22Rv1 (cell line): ENCODE measurements at regions not wholly inside any gene's neighbourhood (a gene's known extent, or its start where the extent isn't known, plus 50 kb on each side); places are given as distances from the start of the nearest gene placed in this dataset.

Experiments used
- H3K27ac ChIP-seq: fragments of 450-650 bp; 2 replicates; pipeline ENCODE4 v1.5.1; 2017
- ZFX ChIP-seq: fragments of 450-650 bp; IDR thresholded peaks from 2 replicates; pipeline ENCODE4 v1.6.1; 2017; ENCODE audit warnings: antibody characterized with exemption, borderline replicate concordance
- TF ChIP-seq, protein P1 (sequence below): fragments of 450-650 bp; IDR thresholded peaks from 2 replicates; pipeline ENCODE4 v1.5.1; 2017; ENCODE audit warnings: mild to moderate bottlenecking

DNA sequence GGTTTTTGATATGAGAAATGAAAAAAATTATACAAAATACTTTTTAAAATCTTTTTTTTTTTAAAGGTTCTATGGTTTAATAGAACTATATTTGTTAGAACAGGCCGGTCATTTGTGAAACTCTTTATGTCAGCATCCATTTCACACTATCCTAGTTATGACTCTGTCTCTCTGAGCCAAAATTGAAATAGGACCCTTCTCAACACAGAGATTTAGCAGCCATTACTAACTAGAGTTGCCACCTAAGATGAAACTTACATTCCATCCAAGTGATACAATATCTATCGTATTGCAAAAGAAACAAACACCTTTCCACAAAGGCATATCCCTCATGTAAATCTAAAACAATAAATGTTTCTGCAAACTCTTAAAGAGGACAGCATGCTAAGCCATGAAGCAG lies 249.8 kb downstream of the CDH11 start:
- TF ChIP-seq ZFX, result no peak
- TF ChIP-seq, protein P1, sequence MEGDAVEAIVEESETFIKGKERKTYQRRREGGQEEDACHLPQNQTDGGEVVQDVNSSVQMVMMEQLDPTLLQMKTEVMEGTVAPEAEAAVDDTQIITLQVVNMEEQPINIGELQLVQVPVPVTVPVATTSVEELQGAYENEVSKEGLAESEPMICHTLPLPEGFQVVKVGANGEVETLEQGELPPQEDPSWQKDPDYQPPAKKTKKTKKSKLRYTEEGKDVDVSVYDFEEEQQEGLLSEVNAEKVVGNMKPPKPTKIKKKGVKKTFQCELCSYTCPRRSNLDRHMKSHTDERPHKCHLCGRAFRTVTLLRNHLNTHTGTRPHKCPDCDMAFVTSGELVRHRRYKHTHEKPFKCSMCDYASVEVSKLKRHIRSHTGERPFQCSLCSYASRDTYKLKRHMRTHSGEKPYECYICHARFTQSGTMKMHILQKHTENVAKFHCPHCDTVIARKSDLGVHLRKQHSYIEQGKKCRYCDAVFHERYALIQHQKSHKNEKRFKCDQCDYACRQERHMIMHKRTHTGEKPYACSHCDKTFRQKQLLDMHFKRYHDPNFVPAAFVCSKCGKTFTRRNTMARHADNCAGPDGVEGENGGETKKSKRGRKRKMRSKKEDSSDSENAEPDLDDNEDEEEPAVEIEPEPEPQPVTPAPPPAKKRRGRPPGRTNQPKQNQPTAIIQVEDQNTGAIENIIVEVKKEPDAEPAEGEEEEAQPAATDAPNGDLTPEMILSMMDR, result no peak

DNA sequence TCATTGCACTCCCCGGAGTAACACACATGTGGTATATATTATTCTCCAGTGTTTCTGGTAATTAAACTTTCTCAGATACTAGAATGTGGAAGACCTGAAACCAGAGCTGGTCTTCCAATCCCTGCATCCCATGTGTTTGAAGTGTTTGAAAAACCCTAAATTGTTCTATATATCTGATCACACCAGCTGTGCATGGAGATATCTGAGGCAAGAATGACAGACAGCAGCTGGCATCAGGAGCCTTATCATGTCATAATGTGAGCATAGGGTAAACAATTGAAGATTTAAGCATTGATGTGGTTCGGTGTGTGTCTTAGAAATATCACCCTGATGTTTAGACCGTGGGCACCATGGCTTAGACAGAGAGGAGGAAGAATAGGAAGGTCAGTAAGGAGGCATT lies 251.0 kb downstream of the CDH11 start:
- TF ChIP-seq ZFX, result no peak

More for the DNA sequence above, 249.8 kb downstream of the CDH11 start:
- H3K27ac ChIP-seq, result no peak overlapping the region

DNA sequence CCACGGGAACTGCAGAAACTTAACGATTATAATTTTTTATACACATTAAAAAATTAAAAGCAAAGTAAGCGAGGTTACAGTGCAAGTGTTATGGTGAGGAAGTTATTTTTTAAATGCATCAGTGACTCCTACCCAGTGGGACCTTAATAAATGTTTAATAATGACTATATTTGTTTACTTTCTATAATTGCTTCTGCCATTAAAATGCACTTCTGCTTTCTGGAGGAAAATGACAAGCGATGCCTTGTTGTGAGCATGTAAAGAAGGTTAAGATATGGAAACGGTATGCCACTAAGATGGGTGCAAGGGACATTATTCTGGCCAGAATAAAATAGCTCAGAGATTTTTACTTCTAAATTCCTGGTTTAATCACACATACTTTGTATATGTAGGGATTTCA lies 252.1 kb downstream of the CDH11 start:
- TF ChIP-seq, protein P1, result no peak
- no peak for TF ChIP-seq ZFX
- H3K27ac ChIP-seq, result no peak overlapping the region

More for the DNA sequence above, 251.0 kb downstream of the CDH11 start:
- no peak overlapping the region for H3K27ac ChIP-seq

DNA sequence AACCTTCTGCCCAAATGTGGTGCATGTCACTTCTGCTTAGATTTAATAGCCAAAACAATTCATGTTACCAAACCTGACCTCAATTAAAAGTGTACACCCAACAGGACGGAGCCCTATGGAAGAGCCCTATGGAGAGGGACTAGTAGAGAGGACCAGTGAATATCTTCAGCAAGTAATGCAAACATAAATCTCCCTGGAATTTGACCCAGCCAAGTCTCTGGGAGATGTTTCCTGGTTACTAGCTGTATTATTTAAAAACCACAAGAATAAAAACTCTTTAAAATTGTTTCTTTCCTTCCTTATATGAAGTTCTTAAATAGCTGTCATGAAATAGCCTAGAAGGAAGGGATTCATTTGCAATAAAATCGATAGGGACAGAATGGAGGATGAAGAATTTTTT lies 255.8 kb downstream of the CDH11 start:
- TF ChIP-seq, protein P1, result no peak
- no peak for TF ChIP-seq ZFX
- H3K27ac ChIP-seq, result no peak overlapping the region

DNA sequence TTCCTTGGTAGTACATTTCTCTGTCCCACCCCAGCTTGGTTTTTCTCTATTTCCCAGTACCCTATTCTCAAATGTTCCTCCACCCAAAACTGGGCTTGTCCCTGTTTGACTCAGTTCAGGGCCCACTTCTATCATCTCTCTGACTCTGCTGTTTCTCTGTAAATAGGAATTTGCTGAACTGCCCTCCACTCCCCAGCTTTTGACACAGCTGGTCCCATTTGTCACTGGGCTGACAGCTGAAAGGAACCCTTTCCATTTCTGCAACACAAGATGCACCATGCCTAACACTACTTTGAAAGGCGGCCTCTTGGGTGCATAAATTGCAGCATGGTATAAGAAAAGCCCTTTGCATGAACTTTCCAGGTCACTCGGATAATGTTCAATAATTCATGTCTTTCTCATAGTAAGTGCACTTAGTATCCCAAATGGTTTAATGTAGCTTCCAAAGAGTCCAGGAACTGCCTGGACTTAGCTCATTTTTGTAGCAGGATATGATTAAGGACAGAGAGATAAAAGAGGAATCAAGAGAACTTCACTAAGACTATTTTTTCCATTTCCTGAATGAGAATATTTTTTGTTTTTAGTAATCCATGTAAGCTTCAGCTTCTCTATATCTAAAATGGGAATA lies 256.7 kb downstream of the CDH11 start:
- no peak overlapping the region for H3K27ac ChIP-seq
- TF ChIP-seq, protein P1, result no peak
- no peak for TF ChIP-seq ZFX

DNA sequence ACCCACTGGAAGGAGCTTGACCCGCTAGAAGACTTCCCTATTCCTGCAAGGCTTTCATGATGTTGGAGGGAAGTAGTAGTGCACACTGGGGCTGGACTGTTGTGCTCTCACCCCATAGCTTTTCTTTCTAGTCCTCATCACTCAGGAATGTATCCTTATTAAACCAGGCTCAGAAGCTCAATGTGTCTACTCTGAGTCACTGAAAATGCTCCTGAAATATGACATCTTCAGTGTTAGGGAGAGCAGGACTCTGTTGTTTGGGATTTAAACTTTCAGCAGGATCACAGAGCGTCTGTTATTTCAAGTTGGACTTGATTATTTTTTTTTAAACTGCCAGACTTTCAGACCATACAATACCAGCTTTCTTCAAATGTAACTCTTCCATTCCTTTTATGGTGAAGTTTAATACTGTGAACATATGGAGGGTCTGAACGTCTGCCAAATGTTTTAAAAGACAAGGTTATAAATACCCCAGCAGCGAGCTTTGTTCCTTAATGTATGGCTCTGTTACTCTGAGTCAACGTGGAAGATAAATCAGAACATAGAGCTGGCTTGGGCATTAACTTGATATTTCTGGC lies 257.5 kb downstream of the CDH11 start:
- no peak overlapping the region for H3K27ac ChIP-seq
- TF ChIP-seq, protein P1, result no peak
- no peak for TF ChIP-seq ZFX

DNA sequence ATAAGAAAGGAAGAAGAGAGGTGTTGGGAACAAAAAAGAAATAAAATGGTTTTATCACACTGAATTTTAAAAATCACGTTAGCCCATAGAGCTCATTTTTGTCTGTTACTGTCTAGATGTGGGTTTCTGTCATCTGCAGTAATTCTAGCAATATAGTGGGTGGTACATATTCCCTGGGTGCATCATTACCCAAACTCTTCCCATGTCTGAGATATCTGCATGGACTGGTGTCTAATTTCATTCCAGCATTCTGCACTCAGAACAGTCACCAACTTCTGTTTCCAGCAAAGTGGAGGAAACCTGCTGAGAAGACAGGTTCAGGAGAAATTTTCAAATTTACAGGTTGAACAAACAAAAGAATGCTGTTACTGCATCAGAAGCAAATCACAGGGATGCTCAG lies 263.8 kb downstream of the CDH11 start:
- no peak for TF ChIP-seq ZFX
- TF ChIP-seq, protein P1, result no peak
- H3K27ac ChIP-seq, result no peak overlapping the region

DNA sequence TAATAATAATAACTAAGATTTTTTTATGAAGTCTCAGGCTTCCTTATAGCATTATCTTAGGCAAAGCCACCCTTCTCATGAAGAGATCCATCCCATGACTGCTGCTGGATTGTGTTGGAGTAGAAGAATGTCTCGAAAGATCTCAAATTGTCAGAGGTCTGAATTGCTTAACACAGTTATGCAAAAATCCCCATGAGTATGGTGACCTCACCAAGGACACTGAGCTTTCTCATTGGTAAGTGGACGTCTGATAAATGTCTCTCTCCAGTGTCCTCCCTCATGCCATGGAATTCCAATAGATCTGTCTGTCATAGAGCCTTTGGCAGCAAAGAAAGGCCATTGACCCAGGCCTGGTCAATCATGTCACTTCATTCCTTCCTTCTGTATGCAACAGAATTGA lies 264.5 kb downstream of the CDH11 start:
- H3K27ac ChIP-seq, result no peak overlapping the region
- TF ChIP-seq ZFX, result no peak
- TF ChIP-seq, protein P1, result no peak
